Testis (tissue), 2 donors: ENCODE measurements at regions not wholly inside any gene's neighbourhood (a gene's known extent, or its start where the extent isn't known, plus 50 kb on each side); places are given as distances from the start of the nearest gene placed in this dataset.

ENCODE experiments used
- DNase-seq: peaks from one replicate; pipeline ENCODE4 v3.0.0-alpha.2; 2019
- H3K27ac ChIP-seq, 2 donors: fragments of 200-600 bp; sonication (generic); one replicate each; pipeline ENCODE4 v1.5.1; 2019
- H3K27me3 ChIP-seq: fragments of 200-600 bp; sonication (generic); one replicate; pipeline ENCODE4 v1.5.1; 2019
- H3K36me3 ChIP-seq: fragments of 200-600 bp; sonication (generic); one replicate; pipeline ENCODE4 v1.5.1; 2017; ENCODE audit warnings: low read depth; ENCODE audit errors: missing control alignments
- H3K4me1 ChIP-seq: fragments of 200-600 bp; sonication (generic); one replicate; pipeline ENCODE4 v1.5.1; 2019
- H3K4me3 ChIP-seq, 2 donors: fragments of 200-600 bp; sonication (generic); one replicate each; pipeline ENCODE4 v1.5.1; 2017 to 2019
- H3K9me3 ChIP-seq: fragments of 200-600 bp; sonication (generic); one replicate; pipeline ENCODE4 v1.5.1; 2017
- POLR2A ChIP-seq: fragments of 450-650 bp; IDR thresholded peaks from one replicate; pipeline ENCODE4 v1.6.1; 2017; ENCODE audit warnings: antibody characterized with exemption, mild to moderate bottlenecking, moderate library complexity
- WGBS, 2 donors: methylation state at CpG; one replicate each; pipeline ENCODE4 v1.1.5; 2018; 5-methylcytosine and 5-hydroxymethylcytosine counted together
- intact Hi-C: fragments of 100-400 bp; cut with DNase I; formaldehyde crosslinking; loops from one replicate; pipeline ENCODE4 v1.15.1; 2023; ENCODE audit warnings: low total_unique reads
- TF ChIP-seq, protein P1 (sequence below), 3 experiments: fragments of 450-650 bp in 2 of 3; fragments of 200-600 bp in 1 of 3; sonication (generic) in 1 of 3; IDR thresholded peaks; one replicate each; pipeline ENCODE4 v1.5.1; 2016 to 2019; ENCODE audit warnings: antibody characterized with exemption in 3 of 3, mild to moderate bottlenecking in 2 of 3, moderate library complexity in 1 of 3

DNA sequence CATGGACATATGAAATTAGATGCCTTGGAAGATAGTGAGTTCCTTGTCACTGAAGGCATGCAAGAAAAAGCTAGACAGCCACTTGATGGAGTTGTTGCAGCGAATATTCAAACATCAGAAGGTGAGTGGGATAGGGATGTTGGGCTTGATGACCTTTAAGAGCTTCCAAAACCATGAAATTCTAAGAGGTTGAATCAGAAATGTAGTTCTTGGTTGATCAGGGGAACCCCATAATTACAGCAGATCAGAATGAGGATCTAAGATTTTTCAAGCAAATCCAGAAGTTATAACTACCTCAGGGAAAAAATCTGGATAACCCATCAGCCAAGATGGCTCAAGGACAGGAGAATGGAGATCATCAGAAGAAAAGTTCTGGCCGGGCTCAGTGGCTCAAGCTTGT lies 244.3 kb upstream of the NR4A3 start:
- Histone ChIP-seq H3K4me3 (no peak overlapping the region), H3K4me1 (no peaks in the 10 kb centered on the region), H3K36me3 (no peaks in the 10 kb centered on the region), H3K27me3 (no peaks in the 10 kb centered on the region), H3K9me3 (no peaks in the 10 kb centered on the region), H3K27ac (no peak overlapping the region)
- no peak for DNase-seq
- intact Hi-C loops, result no loop called here
- TF ChIP-seq POLR2A, result no peak
- TF ChIP-seq, protein P1, sequence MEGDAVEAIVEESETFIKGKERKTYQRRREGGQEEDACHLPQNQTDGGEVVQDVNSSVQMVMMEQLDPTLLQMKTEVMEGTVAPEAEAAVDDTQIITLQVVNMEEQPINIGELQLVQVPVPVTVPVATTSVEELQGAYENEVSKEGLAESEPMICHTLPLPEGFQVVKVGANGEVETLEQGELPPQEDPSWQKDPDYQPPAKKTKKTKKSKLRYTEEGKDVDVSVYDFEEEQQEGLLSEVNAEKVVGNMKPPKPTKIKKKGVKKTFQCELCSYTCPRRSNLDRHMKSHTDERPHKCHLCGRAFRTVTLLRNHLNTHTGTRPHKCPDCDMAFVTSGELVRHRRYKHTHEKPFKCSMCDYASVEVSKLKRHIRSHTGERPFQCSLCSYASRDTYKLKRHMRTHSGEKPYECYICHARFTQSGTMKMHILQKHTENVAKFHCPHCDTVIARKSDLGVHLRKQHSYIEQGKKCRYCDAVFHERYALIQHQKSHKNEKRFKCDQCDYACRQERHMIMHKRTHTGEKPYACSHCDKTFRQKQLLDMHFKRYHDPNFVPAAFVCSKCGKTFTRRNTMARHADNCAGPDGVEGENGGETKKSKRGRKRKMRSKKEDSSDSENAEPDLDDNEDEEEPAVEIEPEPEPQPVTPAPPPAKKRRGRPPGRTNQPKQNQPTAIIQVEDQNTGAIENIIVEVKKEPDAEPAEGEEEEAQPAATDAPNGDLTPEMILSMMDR (IDR thresholded peaks at IDR 0.05), result no peak
- WGBS, 2 donors, result 93 to 98% methylated on average over 2 of the region's 2 CpGs

DNA sequence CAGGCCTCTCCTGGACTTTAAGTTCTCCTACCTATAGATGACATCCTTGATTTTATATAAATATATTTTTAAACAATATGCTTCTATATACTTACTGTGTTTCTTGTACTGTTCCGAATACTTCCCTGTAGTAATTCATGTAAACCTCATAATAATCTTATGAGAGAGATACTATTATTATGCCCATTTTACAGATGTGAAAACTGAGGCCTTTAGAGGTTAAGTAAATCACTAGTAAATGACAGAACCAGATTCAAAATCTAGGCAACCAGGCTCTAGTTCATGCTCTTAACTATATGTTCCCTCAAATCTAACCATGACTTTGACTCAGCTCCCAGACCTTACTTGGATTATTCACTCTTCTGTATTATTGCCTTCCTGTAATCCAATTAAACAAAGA lies 243.0 kb upstream of the NR4A3 start:
- Histone ChIP-seq H3K9me3 (no peaks in the 10 kb centered on the region), H3K4me3 (no peak overlapping the region), H3K36me3 (no peaks in the 10 kb centered on the region), H3K27me3 (no peaks in the 10 kb centered on the region), H3K27ac (no peak overlapping the region), H3K4me1 (no peaks in the 10 kb centered on the region)
- no peak for DNase-seq
- 92 to 98% methylated on average over 1 of the region's 1 CpG for WGBS, 2 donors
- TF ChIP-seq, protein P1 (IDR thresholded peaks at IDR 0.05), result no peak
- TF ChIP-seq POLR2A, result no peak
- intact Hi-C loops, result no loop called here

DNA sequence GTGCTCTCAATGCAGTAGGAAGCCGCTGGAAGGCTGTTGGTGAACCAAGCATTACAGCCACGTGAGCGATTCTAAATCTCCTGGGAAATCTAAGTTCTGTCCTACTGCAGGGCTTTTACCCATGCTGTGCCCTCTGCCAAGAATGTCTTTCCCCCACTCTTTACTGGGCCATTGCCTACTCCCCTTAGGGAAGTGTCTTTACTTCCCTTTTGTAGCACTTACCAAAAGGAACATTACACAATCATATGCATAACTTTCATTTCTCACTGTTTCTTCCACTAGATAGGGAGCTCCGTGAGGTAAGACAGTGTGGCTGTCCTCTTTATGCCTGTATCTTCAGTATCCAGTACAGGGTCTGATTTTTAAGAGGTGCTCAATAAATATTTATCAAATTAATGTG lies 241.7 kb upstream of the NR4A3 start:
- Histone ChIP-seq H3K27me3 (no peaks in the 10 kb centered on the region), H3K4me1 (no peaks in the 10 kb centered on the region), H3K36me3 (no peaks in the 10 kb centered on the region), H3K27ac (no peak overlapping the region), H3K4me3 (no peak overlapping the region), H3K9me3 (no peaks in the 10 kb centered on the region)
- DNase-seq, result no peak
- intact Hi-C loops, result no loop called here
- WGBS, 2 donors, result 88% methylated on average over 4 of the region's 4 CpGs
- TF ChIP-seq, protein P1 (IDR thresholded peaks at IDR 0.05), result no peak
- no peak for TF ChIP-seq POLR2A

DNA sequence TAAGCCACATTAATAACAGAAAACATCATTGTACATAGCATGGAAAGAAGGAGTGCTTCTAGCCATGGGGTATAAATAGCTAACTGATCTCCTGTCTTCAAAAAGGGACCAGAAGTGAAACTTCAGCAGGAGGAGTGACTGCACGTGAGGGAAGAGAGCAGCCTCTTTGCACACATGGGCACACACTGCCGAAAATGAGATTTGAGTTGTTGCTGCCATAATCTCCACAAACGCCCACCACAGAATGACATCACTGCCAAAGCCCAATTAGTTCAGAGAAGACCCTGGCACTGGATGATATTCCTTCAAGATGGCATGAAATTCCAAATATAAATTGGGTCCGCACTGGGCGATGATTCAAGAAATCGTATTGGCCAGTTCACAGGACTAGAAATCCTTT lies 238.9 kb upstream of the NR4A3 start:
- DNase-seq, result no peak
- 73 to 84% methylated on average over 6 of the region's 6 CpGs for WGBS, 2 donors
- TF ChIP-seq POLR2A, result no peak
- Histone ChIP-seq H3K36me3 (no peaks in the 10 kb centered on the region), H3K4me1 (no peaks in the 10 kb centered on the region), H3K27ac (no peak overlapping the region), H3K27me3 (no peaks in the 10 kb centered on the region), H3K9me3 (no peaks in the 10 kb centered on the region), H3K4me3 (no peak overlapping the region)
- intact Hi-C loops, result no loop called here

DNA sequence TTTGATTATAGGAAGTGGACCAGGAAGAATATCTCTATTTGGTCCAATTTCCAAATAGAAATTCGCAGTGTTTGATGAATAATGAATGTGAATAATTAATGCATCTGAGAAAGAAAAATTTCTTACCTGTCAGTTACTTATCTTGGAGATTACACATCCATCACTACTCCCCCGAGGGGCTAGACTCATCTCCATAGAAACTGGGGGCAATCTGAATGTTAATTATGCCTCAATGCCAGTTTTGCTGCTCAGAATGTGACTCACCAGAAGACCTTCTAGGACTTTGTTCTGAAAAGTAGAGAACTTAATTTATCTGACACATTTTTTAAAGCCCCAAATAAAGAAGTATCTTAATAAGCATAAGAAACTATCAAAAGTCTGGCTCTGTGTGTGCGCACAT lies 233.4 kb upstream of the NR4A3 start:
- H3K27ac ChIP-seq, result no peak overlapping the region
- 75 to 78% methylated on average over 3 of the region's 3 CpGs for WGBS, 2 donors
- no peaks in the 10 kb centered on the region for H3K36me3 ChIP-seq
- DNase-seq, result no peak
- no peak overlapping the region for H3K4me3 ChIP-seq
- TF ChIP-seq, protein P1 (IDR thresholded peaks at IDR 0.05), result no peak
- no peak for TF ChIP-seq POLR2A
- intact Hi-C loops, result no loop called here
- no peaks in the 10 kb centered on the region for H3K4me1 ChIP-seq
- no peaks in the 10 kb centered on the region for H3K27me3 ChIP-seq
- H3K9me3 ChIP-seq, result no peaks in the 10 kb centered on the region
